K562 (cell line): ENCODE measurements at regions not wholly inside any gene's neighbourhood (a gene's known extent, or its start where the extent isn't known, plus 50 kb on each side); places are given as distances from the start of the nearest gene placed in this dataset.
A peak's percentile ranks its signal among the peaks of the same experiment; 100 is the strongest.

Experiments
- EP300 ChIP-seq: IDR thresholded peaks from 2 replicates; pipeline ENCODE4 v1.6.1; 2012; ENCODE audit warnings: low read length, improper control_type of control experiment
- FOXP1 ChIP-seq: sonication (generic); formaldehyde crosslinking; IDR thresholded peaks from 2 replicates; pipeline ENCODE4 v1.8.0; 2022; ENCODE audit warnings: mild to moderate bottlenecking, missing genetic modification reagents
- SIN3A ChIP-seq, 2 experiments: fragments of 150-350 bp in 1 of 2; IDR thresholded peaks; 2 replicates each; pipeline ENCODE4 v1.6.1; 2011 to 2016; ENCODE audit warnings: borderline replicate concordance in 2 of 2, low read depth in 2 of 2, low read length in 2 of 2, mild to moderate bottlenecking in 2 of 2, moderate library complexity in 2 of 2; ENCODE audit not compliant: control insufficient read depth in 1 of 2
- ZKSCAN1 ChIP-seq: fragments of 150-350 bp; IDR thresholded peaks from 2 replicates; pipeline ENCODE4 v1.6.1; 2016; ENCODE audit warnings: low read depth, low read length
- ZNF184 ChIP-seq: sonication (generic); formaldehyde crosslinking; IDR thresholded peaks from 2 replicates; pipeline ENCODE4 v1.5.0; 2020; ENCODE audit warnings: missing genetic modification reagents
- TF ChIP-seq, protein P1 (sequence below), 3 experiments: IDR thresholded peaks in 2 of 3; conservative IDR thresholded peaks in 1 of 3; 2 replicates each; pipeline ENCODE4 v1.5.1; 2011 to 2012; ENCODE audit warnings: low read length in 3 of 3, mild to moderate bottlenecking in 3 of 3, control low read depth in 2 of 3, improper control_type of control experiment in 1 of 3, inconsistent platforms in 1 of 3, low read depth in 1 of 3, mixed read lengths in 1 of 3, moderate library complexity in 1 of 3; ENCODE audit not compliant: insufficient read depth in 2 of 3
- TF ChIP-seq, protein P2 (sequence below): sonication (generic); formaldehyde crosslinking; IDR thresholded peaks from 2 replicates; pipeline ENCODE4 v1.8.1; 2023; ENCODE audit warnings: mild to moderate bottlenecking, missing genetic modification reagents

GRCh38 chr10:84008878-84009277 is 130.4 kb upstream of the GHITM start:
- TF ChIP-seq FOXP1 (no peak), SIN3A (IDR thresholded peaks at IDR 0.05; ENCODE audit: borderline replicate concordance in 2 of 2, control insufficient read depth in 1 of 2, low read depth in 2 of 2, low read length in 2 of 2) (no peak), EP300 (no peak), ZKSCAN1 (no peak), ZNF184 (CRISPR knock-in tag) (no peak)
- TF ChIP-seq, protein P1, sequence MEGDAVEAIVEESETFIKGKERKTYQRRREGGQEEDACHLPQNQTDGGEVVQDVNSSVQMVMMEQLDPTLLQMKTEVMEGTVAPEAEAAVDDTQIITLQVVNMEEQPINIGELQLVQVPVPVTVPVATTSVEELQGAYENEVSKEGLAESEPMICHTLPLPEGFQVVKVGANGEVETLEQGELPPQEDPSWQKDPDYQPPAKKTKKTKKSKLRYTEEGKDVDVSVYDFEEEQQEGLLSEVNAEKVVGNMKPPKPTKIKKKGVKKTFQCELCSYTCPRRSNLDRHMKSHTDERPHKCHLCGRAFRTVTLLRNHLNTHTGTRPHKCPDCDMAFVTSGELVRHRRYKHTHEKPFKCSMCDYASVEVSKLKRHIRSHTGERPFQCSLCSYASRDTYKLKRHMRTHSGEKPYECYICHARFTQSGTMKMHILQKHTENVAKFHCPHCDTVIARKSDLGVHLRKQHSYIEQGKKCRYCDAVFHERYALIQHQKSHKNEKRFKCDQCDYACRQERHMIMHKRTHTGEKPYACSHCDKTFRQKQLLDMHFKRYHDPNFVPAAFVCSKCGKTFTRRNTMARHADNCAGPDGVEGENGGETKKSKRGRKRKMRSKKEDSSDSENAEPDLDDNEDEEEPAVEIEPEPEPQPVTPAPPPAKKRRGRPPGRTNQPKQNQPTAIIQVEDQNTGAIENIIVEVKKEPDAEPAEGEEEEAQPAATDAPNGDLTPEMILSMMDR (IDR thresholded peaks at IDR 0.05 in 2 of 3, conservative IDR thresholded peaks at IDR 0.05 in 1 of 3; ENCODE audit: insufficient read depth in 2 of 3, low read depth in 1 of 3, low read length in 3 of 3) = peak; percentile 70 to 95 (median 85)
- TF ChIP-seq, protein P2, sequence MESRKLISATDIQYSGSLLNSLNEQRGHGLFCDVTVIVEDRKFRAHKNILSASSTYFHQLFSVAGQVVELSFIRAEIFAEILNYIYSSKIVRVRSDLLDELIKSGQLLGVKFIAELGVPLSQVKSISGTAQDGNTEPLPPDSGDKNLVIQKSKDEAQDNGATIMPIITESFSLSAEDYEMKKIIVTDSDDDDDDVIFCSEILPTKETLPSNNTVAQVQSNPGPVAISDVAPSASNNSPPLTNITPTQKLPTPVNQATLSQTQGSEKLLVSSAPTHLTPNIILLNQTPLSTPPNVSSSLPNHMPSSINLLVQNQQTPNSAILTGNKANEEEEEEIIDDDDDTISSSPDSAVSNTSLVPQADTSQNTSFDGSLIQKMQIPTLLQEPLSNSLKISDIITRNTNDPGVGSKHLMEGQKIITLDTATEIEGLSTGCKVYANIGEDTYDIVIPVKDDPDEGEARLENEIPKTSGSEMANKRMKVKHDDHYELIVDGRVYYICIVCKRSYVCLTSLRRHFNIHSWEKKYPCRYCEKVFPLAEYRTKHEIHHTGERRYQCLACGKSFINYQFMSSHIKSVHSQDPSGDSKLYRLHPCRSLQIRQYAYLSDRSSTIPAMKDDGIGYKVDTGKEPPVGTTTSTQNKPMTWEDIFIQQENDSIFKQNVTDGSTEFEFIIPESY (CRISPR knock-in tag) = no peak
